Keratinocyte (primary cell): ENCODE measurements at regions not wholly inside any gene's neighbourhood (a gene's known extent, or its start where the extent isn't known, plus 50 kb on each side); places are given as distances from the start of the nearest gene placed in this dataset.

Experiments
- DNase-seq: peaks from one replicate; pipeline ENCODE4 v3.0.0-alpha.2; 2011; ENCODE audit warnings: low read depth, missing footprints, low spot score
- FAIRE-seq: peaks from 2 replicates; lab custom pipeline; 2011; peaks lifted over from hg19 to GRCh38; lab: Jason Lieb, UNC
- H2AFZ ChIP-seq: 2 replicates; pipeline ENCODE4 v1.6.0; 2012; ENCODE audit warnings: low read length, control low read depth, inconsistent platforms; ENCODE audit not compliant: control insufficient read depth
- H3K27ac ChIP-seq: 2 replicates; pipeline ENCODE4 v1.5.1; 2011; ENCODE audit warnings: low read length; ENCODE audit not compliant: control insufficient read depth, insufficient read depth
- H3K27me3 ChIP-seq: 3 replicates; pipeline ENCODE4 v1.6.0; 2011; ENCODE audit warnings: low read length; ENCODE audit not compliant: control insufficient read depth, insufficient read depth; ENCODE audit errors: extremely low read depth
- H3K36me3 ChIP-seq, 2 experiments: 2 replicates in 1 of 2; 3 replicates in 1 of 2; pipeline ENCODE4 v1.5.1; 2011; ENCODE audit warnings: low read length in 2 of 2, mild to moderate bottlenecking in 1 of 2; ENCODE audit not compliant: control insufficient read depth in 2 of 2, insufficient read depth in 2 of 2; ENCODE audit errors: extremely low read depth in 1 of 2
- H3K4me1 ChIP-seq: 3 replicates; pipeline ENCODE4 v1.5.1; 2011; ENCODE audit warnings: low read length; ENCODE audit not compliant: control insufficient read depth, insufficient read depth; ENCODE audit errors: extremely low read depth
- H3K4me2 ChIP-seq: 3 replicates; pipeline ENCODE4 v1.6.0; 2011; ENCODE audit warnings: low read depth, low read length; ENCODE audit not compliant: control insufficient read depth, insufficient read depth; ENCODE audit errors: extremely low read depth
- H3K4me3 ChIP-seq, 3 experiments: fragments of 200-600 bp in 1 of 3; sonication (generic) in 1 of 3; 2 replicates in 2 of 3; 3 replicates in 1 of 3; pipeline ENCODE4 v1.5.1; 2011 to 2016; ENCODE audit warnings: low read length in 3 of 3, mild to moderate bottlenecking in 3 of 3, control low read depth in 2 of 3, inconsistent platforms in 1 of 3, low read depth in 1 of 3, mixed read lengths in 1 of 3, mixed run types in 1 of 3, moderate library complexity in 1 of 3; ENCODE audit not compliant: control insufficient read depth in 2 of 3, insufficient read depth in 2 of 3; ENCODE audit errors: extremely low read depth in 1 of 3
- H3K79me2 ChIP-seq: 2 replicates; pipeline ENCODE4 v1.6.0; 2012; ENCODE audit warnings: low read length; ENCODE audit not compliant: control insufficient read depth, insufficient read depth
- H3K9ac ChIP-seq: 3 replicates; pipeline ENCODE4 v1.6.0; 2011; ENCODE audit warnings: low read length; ENCODE audit not compliant: control insufficient read depth, insufficient read depth; ENCODE audit errors: extremely low read depth
- H3K9me1 ChIP-seq: 3 replicates; pipeline ENCODE4 v1.6.0; 2011; ENCODE audit warnings: low read length; ENCODE audit not compliant: control insufficient read depth, insufficient read depth; ENCODE audit errors: extremely low read depth
- H3K9me3 ChIP-seq: 2 replicates; pipeline ENCODE4 v1.5.1; 2012; ENCODE audit warnings: low read depth, low read length; ENCODE audit not compliant: control insufficient read depth
- H4K20me1 ChIP-seq: 3 replicates; pipeline ENCODE4 v1.6.0; 2011; ENCODE audit warnings: low read length; ENCODE audit not compliant: control insufficient read depth, insufficient read depth; ENCODE audit errors: extremely low read depth
- EZH2 ChIP-seq: IDR thresholded peaks from one replicate; pipeline ENCODE4 v1.6.1; 2012; ENCODE audit warnings: inconsistent platforms, mild to moderate bottlenecking, low read length, moderate library complexity
- dilution Hi-C: fragments of 300-500 bp; cut with MboI; formaldehyde crosslinking; loops from one replicate; pipeline ENCODE4 v1.7.0; 2020; ENCODE audit warnings: low sequenced_read_pairs; ENCODE audit not compliant: extremely low pct_ligation_motif_present
- TF ChIP-seq, protein P1 (sequence below), 3 experiments: IDR thresholded peaks in 1 of 3; conservative IDR thresholded peaks in 1 of 3; optimal IDR thresholded peaks in 1 of 3; 2 replicates in 2 of 3; 3 replicates in 1 of 3; pipeline versions ENCODE3 to v1.5.1; 2011; ENCODE audit warnings: low read length in 3 of 3, mild to moderate bottlenecking in 3 of 3, moderate library complexity in 2 of 3, control low read depth in 1 of 3, inconsistent platforms in 1 of 3; ENCODE audit not compliant: insufficient read depth in 2 of 3; ENCODE audit errors: extremely low read depth in 1 of 3

DNA sequence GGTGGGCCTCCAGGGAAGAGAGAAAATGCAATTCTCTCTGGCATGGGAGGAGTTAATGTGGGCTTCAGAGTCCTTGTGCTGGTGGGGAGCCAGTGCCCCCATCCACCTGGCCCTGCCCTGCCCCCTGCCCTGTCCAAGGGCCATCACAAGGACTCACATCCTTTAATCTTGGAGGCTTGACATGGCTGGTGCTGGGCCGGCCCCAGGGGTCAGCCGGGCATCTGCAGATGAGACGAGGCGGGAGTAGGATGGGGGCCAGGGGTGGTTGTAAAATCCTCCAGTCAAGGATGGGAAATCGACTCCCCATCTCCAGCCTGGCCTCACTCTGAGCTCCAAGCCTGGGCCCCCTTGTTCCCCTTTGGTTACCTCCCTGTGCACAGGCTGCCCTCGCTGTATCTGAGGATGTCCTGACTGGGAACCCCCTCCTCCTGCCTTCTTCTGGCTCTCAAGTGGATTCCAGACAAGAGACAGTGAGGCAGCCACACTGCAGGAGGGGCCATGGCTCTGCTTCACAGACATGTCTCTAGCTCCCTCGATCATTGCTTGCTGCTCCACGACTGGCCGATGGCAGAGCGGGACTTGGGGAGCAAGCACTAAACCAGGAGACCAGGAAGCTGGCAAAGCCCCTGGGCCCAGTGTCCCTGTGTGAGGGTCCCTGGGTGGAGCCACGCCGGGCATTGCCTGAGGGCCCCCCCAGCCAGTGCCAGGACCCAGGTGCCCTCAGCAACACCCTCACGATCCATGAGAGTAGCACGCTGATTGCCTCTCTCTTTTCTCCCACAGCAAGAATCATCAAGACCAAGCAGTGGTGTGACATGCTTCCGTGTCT lies 1120.5 kb downstream of the BRD1 start:
- Histone ChIP-seq H3K9me3 (peaks cover 28% of the 10 kb centered on the region), H4K20me1 (no peaks in the 10 kb centered on the region), H3K27me3 (no peaks in the 10 kb centered on the region)

DNA sequence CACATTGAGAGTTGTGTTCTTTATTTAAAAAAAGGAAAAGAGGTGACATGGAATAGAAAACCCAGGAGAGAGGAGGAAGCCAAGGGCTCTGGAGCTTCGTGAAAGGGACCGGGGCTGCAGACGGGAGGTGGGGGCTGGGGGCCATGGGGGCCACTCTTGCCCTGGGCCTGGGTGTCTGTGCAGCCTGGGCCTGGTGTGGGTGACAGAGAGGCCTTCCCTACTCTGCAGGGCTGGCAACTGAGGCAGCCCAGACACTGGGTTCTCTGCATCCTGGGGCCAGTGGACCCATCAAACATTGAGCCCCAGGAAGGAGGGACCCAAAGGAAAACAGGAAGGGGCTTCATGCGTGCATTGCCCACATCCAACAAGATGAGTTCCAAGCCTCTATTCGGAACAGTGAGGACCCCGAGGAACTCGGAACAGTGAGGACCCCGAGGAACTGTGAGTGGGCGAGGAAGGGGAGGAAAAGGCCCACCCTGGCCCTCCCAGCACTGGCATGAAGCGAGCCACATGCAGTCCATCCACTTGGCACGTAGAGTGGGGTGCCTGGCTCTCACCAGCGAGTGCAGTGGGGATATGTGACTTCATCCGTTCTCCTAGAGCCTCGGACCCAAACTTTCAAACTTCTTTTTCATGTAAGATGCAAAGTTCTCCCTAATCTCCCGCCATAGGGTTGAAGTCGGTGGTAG lies 1121.6 kb downstream of the BRD1 start:
- no peaks in the 10 kb centered on the region for H3K9me1 ChIP-seq
- H3K27ac ChIP-seq = no peak overlapping the region
- no peak for FAIRE-seq
- H3K9ac ChIP-seq = no peak overlapping the region
- no peak overlapping the region for H3K4me3 ChIP-seq
- peaks cover 32% of the 10 kb centered on the region for H3K9me3 ChIP-seq
- dilution Hi-C loops = no loop called here
- no peaks in the 10 kb centered on the region for H3K79me2 ChIP-seq
- no peak overlapping the region for H2AFZ ChIP-seq
- no peaks in the 10 kb centered on the region for H3K4me1 ChIP-seq
- no peaks in the 10 kb centered on the region for H3K36me3 ChIP-seq
- no peaks in the 10 kb centered on the region for H4K20me1 ChIP-seq
- DNase-seq = no peak
- no peaks in the 10 kb centered on the region for H3K27me3 ChIP-seq
- no peak overlapping the region for H3K4me2 ChIP-seq
- TF ChIP-seq EZH2 = no peak
- TF ChIP-seq, protein P1, sequence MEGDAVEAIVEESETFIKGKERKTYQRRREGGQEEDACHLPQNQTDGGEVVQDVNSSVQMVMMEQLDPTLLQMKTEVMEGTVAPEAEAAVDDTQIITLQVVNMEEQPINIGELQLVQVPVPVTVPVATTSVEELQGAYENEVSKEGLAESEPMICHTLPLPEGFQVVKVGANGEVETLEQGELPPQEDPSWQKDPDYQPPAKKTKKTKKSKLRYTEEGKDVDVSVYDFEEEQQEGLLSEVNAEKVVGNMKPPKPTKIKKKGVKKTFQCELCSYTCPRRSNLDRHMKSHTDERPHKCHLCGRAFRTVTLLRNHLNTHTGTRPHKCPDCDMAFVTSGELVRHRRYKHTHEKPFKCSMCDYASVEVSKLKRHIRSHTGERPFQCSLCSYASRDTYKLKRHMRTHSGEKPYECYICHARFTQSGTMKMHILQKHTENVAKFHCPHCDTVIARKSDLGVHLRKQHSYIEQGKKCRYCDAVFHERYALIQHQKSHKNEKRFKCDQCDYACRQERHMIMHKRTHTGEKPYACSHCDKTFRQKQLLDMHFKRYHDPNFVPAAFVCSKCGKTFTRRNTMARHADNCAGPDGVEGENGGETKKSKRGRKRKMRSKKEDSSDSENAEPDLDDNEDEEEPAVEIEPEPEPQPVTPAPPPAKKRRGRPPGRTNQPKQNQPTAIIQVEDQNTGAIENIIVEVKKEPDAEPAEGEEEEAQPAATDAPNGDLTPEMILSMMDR (optimal IDR thresholded peaks at IDR 0.05 in 1 of 3, IDR thresholded peaks at IDR 0.05 in 1 of 3, conservative IDR thresholded peaks at IDR 0.05 in 1 of 3; ENCODE audit: extremely low read depth in 1 of 3, insufficient read depth in 2 of 3, low read length in 3 of 3) = no peak

More for the DNA sequence above, 1120.5 kb downstream of the BRD1 start:
- Histone ChIP-seq H3K9ac (no peak overlapping the region), H3K4me3 (no peak overlapping the region), H3K9me1 (no peaks in the 10 kb centered on the region), H3K27ac (no peak overlapping the region), H3K79me2 (no peaks in the 10 kb centered on the region), H2AFZ (no peak overlapping the region), H3K4me2 (no peak overlapping the region), H3K4me1 (no peaks in the 10 kb centered on the region), H3K36me3 (no peaks in the 10 kb centered on the region)
- no peak for TF ChIP-seq EZH2
- TF ChIP-seq, protein P1 (optimal IDR thresholded peaks at IDR 0.05 in 1 of 3, IDR thresholded peaks at IDR 0.05 in 1 of 3, conservative IDR thresholded peaks at IDR 0.05 in 1 of 3; ENCODE audit: extremely low read depth in 1 of 3, insufficient read depth in 2 of 3, low read length in 3 of 3) = no peak
- DNase-seq = no peak
- dilution Hi-C loops = no loop called here
- no peak for FAIRE-seq
